Putamen (tissue), 1 donor: ENCODE measurements at regions not wholly inside any gene's neighbourhood (a gene's known extent, or its start where the extent isn't known, plus 50 kb on each side); places are given as distances from the start of the nearest gene placed in this dataset.
"Not testable (repeated sequence)": the region's sequence is repeated elsewhere in the genome, so short reads cannot be mapped to it uniquely, and the experiment has no call there.

Experiments
- DNase-seq: peaks from one replicate; pipeline ENCODE4 v3.0.0-alpha.2; 2016; ENCODE audit warnings: low spot score

GRCh38 chr21:14754682-14755081 is 208.6 kb upstream of the SAMSN1 start:
- DNase-seq, result no peak

- no peak for DNase-seq
Observed at GRCh38 chr21:14754259-14754604, 208.1 kb upstream of the SAMSN1 start.

- no peak for DNase-seq
Observed at GRCh38 chr21:14753466-14754258, 207.5 kb upstream of the SAMSN1 start.

- no peak for DNase-seq
Observed at GRCh38 chr21:14753069-14753465, 207.0 kb upstream of the SAMSN1 start.

GRCh38 chr21:14752345-14752909 is 206.3 kb upstream of the SAMSN1 start:
- DNase-seq, result no peak

GRCh38 chr21:14751602-14752344 is 205.7 kb upstream of the SAMSN1 start:
- no peak for DNase-seq

- DNase-seq, result no peak
Observed at GRCh38 chr21:14751011-14751410, 204.9 kb upstream of the SAMSN1 start.

- DNase-seq, result no peak
Observed at GRCh38 chr21:14750041-14750440, 203.9 kb upstream of the SAMSN1 start.

GRCh38 chr21:14748662-14749061 is 202.5 kb upstream of the SAMSN1 start:
- no peak for DNase-seq

- no peak for DNase-seq
Observed at GRCh38 chr21:14744368-14744767, 198.3 kb upstream of the SAMSN1 start.

GRCh38 chr21:14742119-14742518 is 196.0 kb upstream of the SAMSN1 start:
- DNase-seq, result no peak

GRCh38 chr21:14741256-14741655 is 195.1 kb upstream of the SAMSN1 start:
- DNase-seq, result no peak

GRCh38 chr21:14740692-14741091 is 194.6 kb upstream of the SAMSN1 start:
- DNase-seq, result no peak

GRCh38 chr21:14740116-14740515 is 194.0 kb upstream of the SAMSN1 start:
- DNase-seq, result no peak

- no peak for DNase-seq
Observed at GRCh38 chr21:14739590-14739989, 193.5 kb upstream of the SAMSN1 start.

- DNase-seq, result not testable (repeated sequence)
Observed at GRCh38 chr21:14738576-14738975, 192.5 kb upstream of the SAMSN1 start.

GRCh38 chr21:14737922-14738321 is 191.8 kb upstream of the SAMSN1 start:
- peak; percentile 15 for DNase-seq

GRCh38 chr21:14737284-14737691 is 191.2 kb upstream of the SAMSN1 start:
- DNase-seq, result no peak

GRCh38 chr21:14736672-14737071 is 190.6 kb upstream of the SAMSN1 start:
- no peak for DNase-seq

GRCh38 chr21:14736162-14736561 is 190.0 kb upstream of the SAMSN1 start:
- no peak for DNase-seq

- no peak for DNase-seq
Observed at GRCh38 chr21:14734833-14735232, 188.7 kb upstream of the SAMSN1 start.

GRCh38 chr21:14734191-14734590 is 188.1 kb upstream of the SAMSN1 start:
- no peak for DNase-seq

GRCh38 chr21:14725219-14725618 is 179.1 kb upstream of the SAMSN1 start:
- no peak for DNase-seq
